Heart right ventricle (tissue), 16 donors: ENCODE measurements at regions not wholly inside any gene's neighbourhood (a gene's known extent, or its start where the extent isn't known, plus 50 kb on each side); places are given as distances from the start of the nearest gene placed in this dataset.

Experiments used
- ATAC-seq, 8 donors: fragments of 200-7000 bp; cut with Tn5 transposase; one replicate each; pipeline ENCODE4 v1.9.1; 2020; ENCODE audit warnings: mild to moderate bottlenecking in 8 of 8, moderate library complexity in 8 of 8, moderate number of reproducible peaks in 1 of 8
- DNase-seq, 2 donors: peaks; one replicate each; pipeline ENCODE4 v3.0.0-alpha.2; 2020
- H3K27ac ChIP-seq, 10 donors: fragments of 200-600 bp; sonication (generic) in 2 of 10; one replicate each; pipeline versions ENCODE4 v1.5.0 to v1.8.0; 2020 to 2022; ENCODE audit warnings: mild to moderate bottlenecking in 3 of 10
- H3K27me3 ChIP-seq, 7 donors: fragments of 200-600 bp; one replicate each; pipeline ENCODE4 v1.8.0; 2021 to 2022; ENCODE audit warnings: mild to moderate bottlenecking in 2 of 7
- H3K36me3 ChIP-seq, 9 donors: fragments of 200-600 bp; sonication (generic) in 1 of 9; one replicate each; pipeline versions ENCODE4 v1.5.0 to v1.8.0; 2020 to 2022; ENCODE audit warnings: mild to moderate bottlenecking in 2 of 9
- H3K4me1 ChIP-seq, 9 donors: fragments of 200-600 bp; sonication (generic) in 1 of 9; one replicate each; pipeline versions ENCODE4 v1.5.0 to v1.8.0; 2020 to 2022; ENCODE audit warnings: mild to moderate bottlenecking in 4 of 9
- H3K4me3 ChIP-seq, 10 donors: fragments of 200-600 bp; sonication (generic) in 2 of 10; one replicate each; pipeline versions ENCODE4 v1.5.0 to v1.8.0; 2020 to 2022; ENCODE audit warnings: mild to moderate bottlenecking in 7 of 10, moderate library complexity in 2 of 10
- H3K9me3 ChIP-seq, 11 donors: fragments of 200-600 bp in 10 of 11; sonication (generic) in 2 of 11; one replicate each; pipeline versions ENCODE4 v1.5.0 to v1.8.0; 2013 to 2022; ENCODE audit warnings: mild to moderate bottlenecking in 2 of 11, control low read depth in 1 of 11, moderate library complexity in 1 of 11
- WGBS, 2 donors: extraction: QIAGEN DNeasy Blood & Tissue Kit; methylation state at CpG; one replicate each; pipeline ENCODE4 v1.1.7; 2013; ENCODE audit warnings: inconsistent platforms in 1 of 2; 5-methylcytosine and 5-hydroxymethylcytosine counted together
- intact Hi-C, 10 donors: fragments of 100-400 bp; cut with DNase I; formaldehyde crosslinking; loops; one replicate each; pipeline versions ENCODE4 v1.11.1 to v1.14.2; 2022
- TF ChIP-seq, protein P1 (sequence below), 9 donors: fragments of 200-600 bp; sonication (generic) in 2 of 9; IDR thresholded peaks; one replicate each; pipeline versions ENCODE4 v1.5.0 to v1.8.0; 2021 to 2022; ENCODE audit warnings: antibody characterized with exemption in 9 of 9, mild to moderate bottlenecking in 5 of 9, moderate library complexity in 1 of 9
- donor health status: Arrhythmogenic right ventricular cardiomyopathy.
- donor health status: ischemic (EF 13 %, LVEDD 7.1; RV severe dilation, severe dysfunction).
- donor health status: healthy with polysubstance abuse.
- donor health status: DM: no; HTN: yes; CAD: no.
- donor health status: DM: no; HTN: no; CAD: no.
- donor health status: ischemic (EF 25% LVEDD 6.9; RV normal size, moderate dysfunction).
- donor health status: ischemic (EF 25% LVEDD 5.7; RV mildly dilated, moderate dysfunction).
- donor health status: healthy.
- donor health status: DM: yes; HTN: yes; CAD: no.
- donor health status: Ischemic cardiomyopathy.
- donor health status: ischemic (EF 35%, LVEDD 5.7; RV mildly dilated, moderate dysfunction).
- donor health status: nonischemic (EF 11% LVEDD 7.7; RV severe dilation, severe dysfunction).
- donor health status: DM: yes; HTN: yes; CAD: no.
- donor health status: PGD.
- donor health status: ischemic (EF 29% LVEDD 5.4; RV normal size, mild dysfunction).
- donor health status: nonischemic (EF 23%, LVEDD 6.1; RV moderate dilation, normal function).

DNA sequence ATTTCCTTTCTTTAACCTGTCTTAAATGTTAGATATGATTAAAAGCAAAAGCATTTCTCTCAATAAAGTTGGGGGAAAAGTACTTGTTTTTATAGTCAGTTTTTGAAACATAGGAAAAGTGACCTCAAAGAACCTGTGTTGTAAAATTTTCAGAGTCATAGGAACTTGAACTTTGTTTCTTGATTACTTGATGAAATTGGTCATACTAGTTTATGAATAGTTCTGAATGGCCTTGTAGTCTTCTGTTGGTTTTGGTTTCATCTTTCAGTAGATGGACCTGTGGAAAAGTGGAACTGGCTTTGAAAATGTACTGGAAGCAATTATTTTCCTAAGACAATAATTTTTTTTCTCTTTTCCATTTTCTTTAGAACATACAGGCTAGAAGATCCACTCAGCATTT lies 222.2 kb upstream of the NUDT6 start:
- Histone ChIP-seq H3K4me1 (no peaks in the 10 kb centered on the region), H3K4me3 (no peak overlapping the region), H3K36me3 (no peaks in the 10 kb centered on the region), H3K27me3 (no peaks in the 10 kb centered on the region), H3K27ac (no peak overlapping the region), H3K9me3 (no peaks in the 10 kb centered on the region)
- no peak for ATAC-seq
- TF ChIP-seq, protein P1, sequence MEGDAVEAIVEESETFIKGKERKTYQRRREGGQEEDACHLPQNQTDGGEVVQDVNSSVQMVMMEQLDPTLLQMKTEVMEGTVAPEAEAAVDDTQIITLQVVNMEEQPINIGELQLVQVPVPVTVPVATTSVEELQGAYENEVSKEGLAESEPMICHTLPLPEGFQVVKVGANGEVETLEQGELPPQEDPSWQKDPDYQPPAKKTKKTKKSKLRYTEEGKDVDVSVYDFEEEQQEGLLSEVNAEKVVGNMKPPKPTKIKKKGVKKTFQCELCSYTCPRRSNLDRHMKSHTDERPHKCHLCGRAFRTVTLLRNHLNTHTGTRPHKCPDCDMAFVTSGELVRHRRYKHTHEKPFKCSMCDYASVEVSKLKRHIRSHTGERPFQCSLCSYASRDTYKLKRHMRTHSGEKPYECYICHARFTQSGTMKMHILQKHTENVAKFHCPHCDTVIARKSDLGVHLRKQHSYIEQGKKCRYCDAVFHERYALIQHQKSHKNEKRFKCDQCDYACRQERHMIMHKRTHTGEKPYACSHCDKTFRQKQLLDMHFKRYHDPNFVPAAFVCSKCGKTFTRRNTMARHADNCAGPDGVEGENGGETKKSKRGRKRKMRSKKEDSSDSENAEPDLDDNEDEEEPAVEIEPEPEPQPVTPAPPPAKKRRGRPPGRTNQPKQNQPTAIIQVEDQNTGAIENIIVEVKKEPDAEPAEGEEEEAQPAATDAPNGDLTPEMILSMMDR (IDR thresholded peaks at IDR 0.05): no peak
- DNase-seq: no peak
- intact Hi-C loops: no loop called here

DNA sequence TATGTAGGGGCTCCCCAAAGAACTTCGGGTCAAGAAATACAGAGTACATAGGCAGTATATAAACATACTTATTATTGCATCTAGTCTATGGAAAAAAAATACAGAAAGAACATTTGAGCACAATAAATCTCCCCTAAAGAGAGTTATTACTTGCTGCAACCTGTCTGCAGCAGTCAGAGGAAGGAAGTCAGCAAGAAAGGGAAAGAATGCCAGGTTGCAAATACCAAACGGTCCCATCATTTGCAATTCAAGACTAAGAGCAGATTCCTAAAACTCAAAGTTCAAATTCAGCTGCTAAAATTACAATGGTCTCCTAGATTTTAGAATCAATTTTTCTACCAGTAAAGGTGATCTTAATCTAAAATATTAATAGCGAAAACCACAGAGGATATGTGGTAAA lies 236.2 kb upstream of the NUDT6 start:
- no peak for DNase-seq
- intact Hi-C loops: no loop called here
- Histone ChIP-seq H3K9me3 (no peaks in the 10 kb centered on the region), H3K27ac (no peak overlapping the region), H3K36me3 (no peaks in the 10 kb centered on the region), H3K4me3 (no peak overlapping the region), H3K27me3 (no peaks in the 10 kb centered on the region), H3K4me1 (peaks cover 0 to 5% (median 0%) of the 10 kb centered on the region in 9 donors)
- TF ChIP-seq, protein P1 (IDR thresholded peaks at IDR 0.05): no peak
- 62 to 65% methylated on average over 3 of the region's 3 CpGs for WGBS, 2 donors
- no peak for ATAC-seq

DNA sequence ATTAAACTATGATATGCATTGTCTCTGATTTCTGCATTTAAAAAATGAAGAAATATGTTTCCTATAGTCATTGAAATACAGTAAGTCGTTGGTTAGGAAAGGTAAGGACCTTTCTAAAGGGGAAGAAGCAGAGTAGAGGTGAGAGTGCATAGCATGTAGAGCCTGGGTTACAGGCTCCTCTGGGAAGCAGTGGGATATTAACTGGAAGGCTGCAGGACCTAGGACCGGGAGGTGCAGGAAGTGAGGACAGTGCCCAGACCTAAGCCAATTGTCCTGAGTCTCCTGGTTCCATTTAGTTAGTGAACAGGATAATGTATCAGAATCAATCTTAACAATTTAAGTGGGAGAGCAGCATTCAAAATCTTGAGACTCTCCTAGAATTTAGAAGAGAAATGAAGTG lies 237.1 kb upstream of the NUDT6 start:
- peaks cover 0 to 5% (median 0%) of the 10 kb centered on the region in 9 donors for H3K4me1 ChIP-seq
- no peaks in the 10 kb centered on the region for H3K9me3 ChIP-seq
- no peak for DNase-seq
- no peaks in the 10 kb centered on the region for H3K27me3 ChIP-seq
- no peak for ATAC-seq
- TF ChIP-seq, protein P1 (IDR thresholded peaks at IDR 0.05): no peak
- no peaks in the 10 kb centered on the region for H3K36me3 ChIP-seq
- intact Hi-C loops: no loop called here
- no peak overlapping the region for H3K4me3 ChIP-seq
- 51 to 57% methylated on average over 2 of the region's 2 CpGs for WGBS, 2 donors
- no peak overlapping the region for H3K27ac ChIP-seq

- Histone ChIP-seq H3K27ac (no peak overlapping the region), H3K4me3 (no peak overlapping the region), H3K4me1 (peaks cover 0 to 5% (median 0%) of the 10 kb centered on the region in 9 donors), H3K27me3 (no peaks in the 10 kb centered on the region), H3K9me3 (no peaks in the 10 kb centered on the region), H3K36me3 (no peaks in the 10 kb centered on the region)
- intact Hi-C loops: no loop called here
- WGBS, 2 donors: 94 to 98% methylated on average over 4 of the region's 4 CpGs
- TF ChIP-seq, protein P1 (IDR thresholded peaks at IDR 0.05): no peak
- DNase-seq: no peak
- ATAC-seq: no peak
These were observed 233.7 kb upstream of the SPRY1 start for GRCh38 chr4:123162859-123163258.

GRCh38 chr4:123163501-123163900 lies 233.1 kb upstream of the SPRY1 start:
- Histone ChIP-seq H3K4me1 (peaks cover 0 to 5% (median 0%) of the 10 kb centered on the region in 9 donors), H3K36me3 (no peaks in the 10 kb centered on the region), H3K27me3 (no peaks in the 10 kb centered on the region), H3K9me3 (no peaks in the 10 kb centered on the region), H3K4me3 (no peak overlapping the region), H3K27ac (no peak overlapping the region)
- WGBS, 2 donors: 57 to 72% methylated on average over 1 of the region's 1 CpG
- intact Hi-C loops: no loop called here
- DNase-seq (no peak), ATAC-seq (no peak)
- TF ChIP-seq, protein P1 (IDR thresholded peaks at IDR 0.05): no peak
